SK-N-SH (cell line): ENCODE measurements at regions not wholly inside any gene's neighbourhood (a gene's known extent, or its start where the extent isn't known, plus 50 kb on each side); places are given as distances from the start of the nearest gene placed in this dataset.

Experiments used
- CTCF ChIA-PET: fragments of 300-600, 350-600 bp; formaldehyde crosslinking; extraction: SDS; loops from one replicate; lab custom pipeline; 2021; lab: Yijun Ruan, JAX
- POLR2A ChIA-PET: fragments of 350-600 bp; sonication (Branson Sonifier 250); formaldehyde crosslinking; extraction: SDS; loops from one replicate; lab custom pipeline; 2020; ENCODE audit warnings: antibody characterized with exemption, inconsistent platforms; lab: Yijun Ruan, JAX
- DNase-seq: peaks from one replicate; pipeline ENCODE4 v3.0.0; 2012
- H2AFZ ChIP-seq: fragments of 200-600 bp; sonication (generic); 2 replicates; pipeline ENCODE4 v1.8.1; 2016; ENCODE audit warnings: antibody characterized with exemption, mild to moderate bottlenecking, low read depth
- H3F3A ChIP-seq: fragments of 200-600 bp; sonication (generic); replicated peaks from 2 replicates; pipeline ENCODE3; 2016; ENCODE audit warnings: antibody characterized with exemption, mild to moderate bottlenecking; ENCODE audit not compliant: insufficient read depth
- H3K27ac ChIP-seq, 2 experiments: fragments of 200-500 bp in 1 of 2; fragments of 200-600 bp in 1 of 2; sonication (Bioruptor generic) in 1 of 2; sonication (generic), shearing (Covaris generic) in 1 of 2; 2 replicates each; pipeline versions ENCODE4 v1.5.1 to v1.6.1; 2014 to 2016; ENCODE audit warnings: low read depth in 2 of 2, inconsistent platforms in 1 of 2, low read length in 1 of 2, mild to moderate bottlenecking in 1 of 2, mixed read lengths in 1 of 2
- H3K27me3 ChIP-seq: fragments of 200-600 bp; sonication (generic), shearing (Covaris generic); 2 replicates; pipeline ENCODE4 v1.6.1; 2016; ENCODE audit warnings: mixed run types; ENCODE audit not compliant: insufficient read depth
- H3K36me3 ChIP-seq, 2 experiments: fragments of 200-500 bp in 1 of 2; fragments of 200-600 bp in 1 of 2; sonication (Bioruptor generic) in 1 of 2; sonication (generic) in 1 of 2; replicated peaks in 1 of 2; 2 replicates each; pipeline versions ENCODE3 to v1.5.1; 2014 to 2016; ENCODE audit warnings: low read length in 1 of 2, mild to moderate bottlenecking in 1 of 2; ENCODE audit not compliant: insufficient read depth in 2 of 2, control insufficient read depth in 1 of 2
- H3K4me1 ChIP-seq, 2 experiments: fragments of 200-500 bp in 1 of 2; fragments of 200-600 bp in 1 of 2; sonication (Bioruptor generic) in 1 of 2; sonication (generic), shearing (Covaris generic) in 1 of 2; 2 replicates each; pipeline versions ENCODE4 v1.5.1 to v1.6.1; 2014 to 2016; ENCODE audit warnings: low read depth in 1 of 2, low read length in 1 of 2, mixed run types in 1 of 2; ENCODE audit not compliant: insufficient read depth in 2 of 2, control insufficient read depth in 1 of 2
- H3K4me2 ChIP-seq: fragments of 200-600 bp; sonication (generic), shearing (Covaris generic); 2 replicates; pipeline ENCODE4 v1.6.1; 2017; ENCODE audit warnings: mixed run types
- H3K4me3 ChIP-seq, 2 experiments: fragments of 200-500 bp in 1 of 2; fragments of 200-600 bp in 1 of 2; sonication (Bioruptor generic) in 1 of 2; sonication (generic), shearing (Covaris generic) in 1 of 2; 2 replicates each; pipeline versions ENCODE4 v1.5.1 to v1.8.1; 2014 to 2016; ENCODE audit warnings: low read depth in 2 of 2, inconsistent platforms in 1 of 2, low read length in 1 of 2, mild to moderate bottlenecking in 1 of 2, mixed read lengths in 1 of 2, moderate library complexity in 1 of 2
- H3K79me2 ChIP-seq: fragments of 200-600 bp; sonication (generic); 2 replicates; pipeline ENCODE4 v1.8.1; 2017; ENCODE audit warnings: mild to moderate bottlenecking; ENCODE audit not compliant: insufficient read depth
- H3K9ac ChIP-seq: fragments of 200-600 bp; sonication (generic); 2 replicates; pipeline ENCODE4 v1.6.1; 2017; ENCODE audit warnings: mixed run types
- H3K9me2 ChIP-seq: fragments of 200-600 bp; sonication (generic); 2 replicates; pipeline ENCODE4 v1.6.1; 2017; ENCODE audit warnings: mixed run types
- H3K9me3 ChIP-seq: fragments of 200-600 bp; sonication (generic); 2 replicates; pipeline ENCODE4 v1.6.1; 2017; ENCODE audit warnings: mixed run types, mild to moderate bottlenecking, moderate library complexity
- H4K20me1 ChIP-seq: fragments of 200-600 bp; sonication (generic); 2 replicates; pipeline ENCODE4 v1.6.1; 2017; ENCODE audit warnings: mild to moderate bottlenecking, mixed run types; ENCODE audit not compliant: insufficient read depth
- CHD2 ChIP-seq: fragments of 150-350 bp; IDR thresholded peaks from 2 replicates; pipeline ENCODE4 v1.6.1; 2018; ENCODE audit warnings: low read length; ENCODE audit not compliant: partially characterized antibody
- CTCF ChIP-seq: fragments of 200-600 bp; sonication (generic); IDR thresholded peaks from 2 replicates; pipeline ENCODE4 v1.6.1; 2017; ENCODE audit warnings: antibody characterized with exemption, mild to moderate bottlenecking, moderate library complexity
- EP300 ChIP-seq, 2 experiments: IDR thresholded peaks; 2 replicates each; pipeline versions ENCODE4 v1.4.0 to v1.6.1; 2012; ENCODE audit warnings: borderline replicate concordance in 1 of 2, low read depth in 1 of 2, low read length in 1 of 2
- EZH2phosphoT487 ChIP-seq: fragments of 200-600 bp; sonication (generic); IDR thresholded peaks from 2 replicates; pipeline ENCODE4 v1.6.1; 2017; ENCODE audit warnings: low read depth, mixed run types, mild to moderate bottlenecking, antibody characterized with exemption, moderate library complexity, borderline replicate concordance
- FOSL2 ChIP-seq: IDR thresholded peaks from 2 replicates; pipeline ENCODE4 v1.4.0; 2012; ENCODE audit warnings: low read depth, mild to moderate bottlenecking, moderate library complexity, borderline replicate concordance
- FOXM1 ChIP-seq: IDR thresholded peaks from 2 replicates; pipeline ENCODE4 v1.4.0; 2012; ENCODE audit warnings: low read depth, mild to moderate bottlenecking
- GATA2 ChIP-seq: sonication (generic); formaldehyde crosslinking; IDR thresholded peaks from 2 replicates; pipeline ENCODE4 v1.5.0; 2020; ENCODE audit warnings: mild to moderate bottlenecking, missing genetic modification reagents
- IRF3 ChIP-seq: fragments of 150-350 bp; IDR thresholded peaks from 2 replicates; pipeline ENCODE4 v1.6.1; 2016; ENCODE audit warnings: mild to moderate bottlenecking, low read depth, low read length
- MEF2A ChIP-seq: IDR thresholded peaks from 2 replicates; pipeline ENCODE4 v1.4.0; 2012; ENCODE audit warnings: low read depth, borderline replicate concordance
- MXI1 ChIP-seq: IDR thresholded peaks from 2 replicates; pipeline ENCODE4 v1.6.1; 2012; ENCODE audit warnings: mild to moderate bottlenecking, low read depth, low read length, improper control_type of control experiment
- POLR2AphosphoS5 ChIP-seq: IDR thresholded peaks from 2 replicates; pipeline ENCODE4 v1.6.1; 2012; ENCODE audit warnings: low read depth, low read length
- RCOR1 ChIP-seq: fragments of 150-350 bp; IDR thresholded peaks from 2 replicates; pipeline ENCODE4 v1.6.1; 2017; ENCODE audit warnings: antibody characterized with exemption, low read length
- REST ChIP-seq: IDR thresholded peaks from 2 replicates; pipeline ENCODE4 v1.6.1; 2012; ENCODE audit warnings: mild to moderate bottlenecking, low read depth, low read length, moderate library complexity
- RFX5 ChIP-seq: IDR thresholded peaks from 2 replicates; pipeline ENCODE4 v1.6.1; 2012; ENCODE audit warnings: mild to moderate bottlenecking, improper control_type of control experiment, low read length
- RXRA ChIP-seq: IDR thresholded peaks from 2 replicates; pipeline ENCODE4 v1.4.0; 2012; ENCODE audit warnings: low read depth, mild to moderate bottlenecking, borderline replicate concordance
- SIN3A ChIP-seq: IDR thresholded peaks from 2 replicates; pipeline ENCODE4 v1.6.1; 2012; ENCODE audit warnings: low read depth, mild to moderate bottlenecking, low read length, moderate library complexity, borderline replicate concordance
- TCF12 ChIP-seq: IDR thresholded peaks from 2 replicates; pipeline ENCODE4 v1.4.0; 2012
- TEAD4 ChIP-seq: IDR thresholded peaks from 2 replicates; pipeline ENCODE4 v1.4.0; 2012; ENCODE audit warnings: mild to moderate bottlenecking, borderline replicate concordance; ENCODE audit not compliant: insufficient read depth
- YY1 ChIP-seq: IDR thresholded peaks from 2 replicates; pipeline ENCODE4 v1.4.0; 2012; ENCODE audit warnings: low read depth, mild to moderate bottlenecking
- WGBS: methylation state at CpG from one replicate; pipeline ENCODE4 v1.1.6; 2017; ENCODE audit warnings: low lambda C conversion rate; 5-methylcytosine and 5-hydroxymethylcytosine counted together

GRCh38 chr21:20108016-20108415 is 890.2 kb upstream of the NCAM2 start:
- Histone ChIP-seq H3K27ac (no peak overlapping the region), H3K9me3 (no peaks in the 10 kb centered on the region; the same call in 1 of the 2 replicates), H3K4me3 (no peak overlapping the region), H3K9me2 (no peaks in the 10 kb centered on the region), H4K20me1 (no peaks in the 10 kb centered on the region), H3K4me2 (no peak overlapping the region)
- TF ChIP-seq REST (no peak), FOXM1 (no peak)
- TF ChIP-seq, all 33 proteins: peak for 0
- H3K4me1 ChIP-seq: no peaks in the 10 kb centered on the region
- no peaks in the 10 kb centered on the region for H3K27me3 ChIP-seq
- H2AFZ ChIP-seq: no peak overlapping the region
- ChIA-PET CTCF (no interaction called here), POLR2A (no interaction called here)
- H3K36me3 ChIP-seq: no peaks in the 10 kb centered on the region
- no peak overlapping the region for H3K9ac ChIP-seq
- WGBS: 4% methylated on average over 1 of the region's 1 CpG
- H3F3A ChIP-seq: no peaks in the 10 kb centered on the region
- no peak for DNase-seq
- H3K79me2 ChIP-seq: no peaks in the 10 kb centered on the region

- Histone ChIP-seq H3K4me1 (no peaks in the 10 kb centered on the region), H3K79me2 (no peaks in the 10 kb centered on the region), H3K9me2 (no peaks in the 10 kb centered on the region), H3F3A (no peaks in the 10 kb centered on the region), H3K9ac (no peak overlapping the region), H4K20me1 (no peaks in the 10 kb centered on the region), H3K4me3 (no peak overlapping the region), H3K9me3 (no peaks in the 10 kb centered on the region; the same call in 1 of the 2 replicates), H3K27me3 (no peaks in the 10 kb centered on the region), H3K4me2 (no peak overlapping the region), H3K27ac (no peak overlapping the region), H3K36me3 (no peaks in the 10 kb centered on the region), H2AFZ (no peak overlapping the region)
- TF ChIP-seq RXRA (no peak), GATA2 (no peak), RCOR1 (no peak), SIN3A (no peak), MEF2A (no peak), CHD2 (no peak), YY1 (no peak), RFX5 (no peak), MXI1 (no peak), TCF12 (no peak), EZH2phosphoT487 (no peak), IRF3 (no peak), FOXM1 (no peak), EP300 (IDR thresholded peaks at IDR 0.05; ENCODE audit: borderline replicate concordance in 1 of 2, low read depth in 1 of 2, low read length in 1 of 2) (no peak), POLR2AphosphoS5 (no peak), CTCF (no peak), TEAD4 (no peak), FOSL2 (no peak)
- WGBS: 2% methylated on average over 2 of the region's 2 CpGs
- POLR2A ChIA-PET: no interaction called here
- no peak for DNase-seq
- CTCF ChIA-PET: no interaction called here
Measured at GRCh38 chr21:20108976-20109540, 889.2 kb upstream of the NCAM2 start.
